Bone marrow (tissue), 2 donors: ENCODE measurements at regions not wholly inside any gene's neighbourhood (a gene's known extent, or its start where the extent isn't known, plus 50 kb on each side); places are given as distances from the start of the nearest gene placed in this dataset.
"Not testable (repeated sequence)": the region's sequence is repeated elsewhere in the genome, so short reads cannot be mapped to it uniquely, and the experiment has no call there.

Experiments
- DNase-seq, 2 donors: peaks; one replicate each; lab custom pipeline; 2025; lab: John Stamatoyannopoulos, UW

DNA sequence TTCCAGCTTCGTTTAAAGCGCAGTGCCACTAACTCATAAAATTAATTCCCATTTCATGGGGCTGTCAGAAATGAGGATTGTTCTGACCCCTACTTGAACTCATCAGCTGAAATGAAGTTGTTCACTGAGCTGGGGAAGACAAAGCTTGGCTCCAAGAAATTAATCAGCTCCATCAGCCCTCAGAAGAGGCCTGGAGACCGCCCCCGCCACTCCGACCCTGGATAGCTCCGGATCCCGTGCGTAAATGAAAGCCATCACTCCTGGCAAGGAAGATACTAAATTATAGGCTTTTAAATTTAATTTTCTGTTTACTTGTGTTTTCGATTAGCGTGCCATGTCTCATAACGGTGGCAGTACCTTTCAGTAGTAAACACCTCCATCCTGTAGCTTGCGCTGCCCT, 142.8 kb upstream of the IRX2 start:
- no peak for DNase-seq

DNA sequence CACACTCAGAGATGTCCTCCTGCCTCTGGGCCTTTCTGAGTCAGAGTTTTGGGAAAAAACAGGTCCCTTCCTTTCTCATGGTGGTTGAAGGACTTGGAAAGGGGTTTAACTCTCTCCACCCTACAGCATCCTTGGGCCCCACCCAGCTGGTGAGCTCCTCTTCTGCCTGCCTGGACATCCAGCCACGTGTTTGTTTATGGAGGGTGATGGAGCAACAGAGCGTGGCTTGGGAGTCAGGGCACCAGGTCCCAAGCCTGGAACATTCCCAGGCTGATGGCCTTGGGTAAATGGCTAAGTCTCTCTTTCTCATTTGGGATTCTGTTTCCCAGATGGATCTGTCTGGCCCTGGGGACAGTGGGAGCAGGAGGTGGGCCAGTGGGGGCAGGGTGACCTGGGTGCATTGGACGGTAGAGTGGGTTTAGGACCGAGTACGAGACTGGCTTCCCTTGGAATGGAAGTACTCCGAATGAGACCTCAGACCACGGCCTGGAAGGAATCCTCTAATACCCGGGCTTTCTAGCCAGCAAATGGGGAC, 141.1 kb upstream of the IRX2 start:
- no peak for DNase-seq

DNA sequence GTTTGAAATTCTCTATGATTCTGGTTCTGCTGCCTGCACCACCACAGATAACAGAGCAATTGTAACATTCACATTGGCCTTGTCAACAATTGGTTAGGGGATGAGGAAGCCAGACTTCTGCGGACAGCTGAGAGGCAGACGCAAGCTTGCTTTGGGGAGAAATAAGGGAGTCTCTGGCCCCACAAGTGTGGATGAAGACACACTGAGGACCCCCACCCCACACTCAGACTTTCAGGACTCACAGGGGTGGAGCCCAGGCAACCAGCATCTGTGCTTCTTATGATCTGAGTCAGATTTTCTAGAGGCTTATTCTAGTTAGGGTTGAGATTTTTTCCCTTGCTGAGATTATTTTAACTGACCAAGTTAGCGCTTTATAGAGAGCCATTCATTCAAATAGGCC, 140.3 kb upstream of the IRX2 start:
- no peak for DNase-seq

DNA sequence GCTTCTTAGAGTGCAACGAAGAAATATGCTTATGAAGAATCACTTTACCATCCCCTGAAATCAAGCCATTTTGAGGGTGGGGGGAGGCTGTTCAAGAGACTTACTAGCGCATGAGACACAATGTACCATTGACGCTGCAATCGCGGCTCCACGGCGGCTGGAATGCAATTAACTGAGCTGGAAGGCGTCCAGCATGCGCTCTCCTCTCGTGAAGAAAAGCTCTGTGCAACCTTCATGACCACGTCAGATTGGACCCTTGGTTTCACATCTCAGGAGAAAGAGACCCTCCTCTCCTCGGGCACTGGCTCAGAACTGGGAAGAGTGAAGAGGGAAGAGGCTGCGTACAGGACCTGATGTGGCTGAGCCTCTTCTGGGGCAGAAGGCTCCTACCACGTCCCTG, 138.5 kb upstream of the IRX2 start:
- no peak for DNase-seq

DNA sequence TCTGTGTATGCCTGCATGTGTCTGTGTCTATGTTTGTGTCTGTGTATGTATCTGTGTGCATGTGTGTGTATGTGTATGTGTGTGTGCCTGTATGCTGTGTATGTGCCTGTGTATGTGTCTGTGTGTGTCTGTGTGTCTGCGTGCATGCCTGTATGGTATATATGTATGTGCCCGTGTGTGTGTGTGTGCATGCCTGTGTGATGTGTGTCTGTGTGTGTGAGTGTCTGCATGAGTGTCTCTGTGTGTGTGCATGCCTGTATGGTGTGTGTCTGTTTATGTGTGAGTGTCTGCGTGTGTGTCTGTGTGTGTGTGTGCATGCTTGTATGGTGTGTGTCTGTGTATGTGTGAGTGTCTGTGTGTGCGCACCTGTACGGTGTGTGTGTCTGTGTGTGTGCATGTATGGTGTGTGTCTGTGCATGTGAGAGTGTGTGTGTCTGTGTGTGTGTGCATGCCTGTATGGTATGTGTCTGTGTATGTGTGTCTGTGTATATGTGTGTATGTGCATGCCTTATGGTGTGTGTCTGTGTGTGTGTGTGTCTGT, 137.1 kb upstream of the IRX2 start:
- DNase-seq = no peak

DNA sequence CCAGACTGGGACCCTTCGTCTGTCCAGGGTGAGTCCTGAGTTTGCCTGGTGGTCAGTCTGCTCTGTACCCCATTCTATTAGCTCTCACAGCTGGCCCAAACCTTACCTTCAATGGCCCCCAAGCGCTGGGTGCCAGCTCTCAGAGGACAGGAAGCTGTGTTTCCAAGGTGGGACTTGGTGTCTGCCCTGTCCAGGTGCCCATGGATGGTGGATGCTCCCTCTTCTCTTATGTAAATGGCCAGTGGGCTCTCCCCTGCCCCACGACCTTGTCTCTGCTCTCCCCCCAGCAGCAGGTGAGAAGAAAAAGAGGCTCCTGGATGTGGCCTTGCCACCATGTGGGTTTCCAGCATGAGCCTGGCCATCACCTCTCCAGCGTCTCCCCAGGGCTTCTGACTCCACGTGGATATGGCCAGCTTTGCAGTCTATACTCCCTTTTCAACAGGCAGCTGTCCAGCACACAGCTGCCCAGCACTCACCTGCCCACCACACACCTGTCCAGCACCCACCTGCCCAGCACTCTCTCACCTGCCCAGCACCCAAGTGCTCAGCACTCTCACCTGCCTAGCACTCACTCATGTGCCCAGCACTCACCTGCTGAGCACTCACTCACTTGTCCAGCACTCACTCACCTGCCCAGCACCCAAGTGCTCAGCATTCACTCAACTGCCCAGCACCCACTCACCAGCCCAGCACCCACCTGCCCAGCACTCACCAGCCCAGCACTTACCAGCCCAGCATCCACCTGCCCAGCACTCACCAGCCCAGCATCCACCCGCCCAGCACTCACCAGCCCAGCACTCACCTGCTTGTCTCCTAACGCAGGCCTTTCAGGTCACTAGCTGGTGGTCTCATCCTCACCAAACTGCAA, 136.2 kb upstream of the IRX2 start:
- DNase-seq = no peak

DNA sequence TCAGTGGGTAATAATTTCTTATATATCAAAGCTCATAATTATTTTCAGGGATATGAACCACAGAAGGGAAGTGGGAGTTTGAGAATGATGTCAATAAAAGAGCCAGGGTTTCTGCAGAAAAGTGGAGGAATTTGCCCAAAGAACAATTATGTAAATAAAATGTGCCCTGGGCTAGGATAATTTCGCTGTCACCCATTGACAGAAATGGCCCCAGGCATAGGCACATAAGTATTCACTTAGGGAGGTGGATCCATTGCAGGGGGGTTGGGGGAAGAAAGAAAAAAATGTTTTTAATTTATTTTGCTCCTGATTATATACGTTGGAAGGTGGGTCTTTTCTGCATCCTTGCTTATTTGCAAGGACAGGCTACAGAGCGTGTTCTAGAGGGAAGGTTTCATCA, 135.1 kb upstream of the IRX2 start:
- DNase-seq = no peak

DNA sequence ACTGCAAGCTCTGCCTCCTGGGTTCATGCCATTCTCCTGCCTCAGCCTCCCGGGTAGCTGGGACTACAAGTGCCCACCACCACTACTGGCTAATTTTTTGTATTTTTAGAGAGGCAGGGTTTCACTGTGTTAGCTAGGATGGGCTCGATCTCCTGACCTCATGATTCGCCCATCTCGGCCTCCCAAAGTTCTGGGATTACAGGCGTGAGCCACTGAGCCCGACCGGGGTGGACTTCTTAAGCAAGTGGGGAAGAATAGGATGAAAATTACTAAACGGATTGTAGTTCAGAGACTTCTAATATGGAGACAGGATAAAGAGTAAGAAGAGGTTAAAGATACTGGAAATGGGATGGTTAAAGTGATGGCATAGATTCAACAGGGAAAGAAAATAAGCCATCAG, 132.3 kb upstream of the IRX2 start:
- no peak for DNase-seq

DNA sequence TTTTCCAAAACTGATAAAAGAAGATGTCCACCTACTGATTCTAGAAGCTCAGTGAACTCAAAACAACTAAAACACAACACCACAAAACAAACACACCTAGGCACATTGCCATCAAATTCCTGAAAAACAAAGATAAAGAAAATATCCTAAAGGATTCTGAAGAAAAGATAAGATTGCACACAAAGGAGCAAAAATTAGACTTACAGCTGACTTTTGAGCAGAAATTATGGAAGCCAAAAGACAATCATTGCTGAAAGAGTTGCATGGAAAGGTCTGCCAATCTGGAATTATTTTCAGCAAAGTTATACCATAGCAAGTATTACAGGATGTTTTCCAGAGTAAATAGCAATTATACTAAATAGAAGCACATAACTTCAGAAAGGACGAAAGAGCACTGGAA, 128.2 kb upstream of the IRX2 start:
- no peak for DNase-seq

DNA sequence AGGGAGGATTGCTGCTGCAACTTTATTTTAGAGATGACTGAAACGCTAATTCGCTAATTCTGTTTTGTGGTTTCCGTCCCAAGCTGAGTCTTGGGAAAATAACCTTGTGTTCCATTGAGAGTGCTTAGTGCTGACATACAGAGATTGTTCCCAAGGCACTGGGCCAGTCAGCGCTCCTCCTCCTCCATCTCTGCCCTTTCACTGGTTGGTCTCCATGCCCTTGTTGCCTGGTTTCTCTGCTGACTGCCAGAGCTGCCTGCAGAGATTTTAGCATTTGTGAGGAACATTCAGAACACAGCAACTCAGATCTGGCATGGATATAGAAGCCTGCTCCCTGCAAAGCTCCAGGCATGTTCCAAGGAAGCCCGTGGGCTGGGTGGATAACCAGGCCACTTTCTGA, 126.0 kb upstream of the IRX2 start:
- no peak for DNase-seq

DNA sequence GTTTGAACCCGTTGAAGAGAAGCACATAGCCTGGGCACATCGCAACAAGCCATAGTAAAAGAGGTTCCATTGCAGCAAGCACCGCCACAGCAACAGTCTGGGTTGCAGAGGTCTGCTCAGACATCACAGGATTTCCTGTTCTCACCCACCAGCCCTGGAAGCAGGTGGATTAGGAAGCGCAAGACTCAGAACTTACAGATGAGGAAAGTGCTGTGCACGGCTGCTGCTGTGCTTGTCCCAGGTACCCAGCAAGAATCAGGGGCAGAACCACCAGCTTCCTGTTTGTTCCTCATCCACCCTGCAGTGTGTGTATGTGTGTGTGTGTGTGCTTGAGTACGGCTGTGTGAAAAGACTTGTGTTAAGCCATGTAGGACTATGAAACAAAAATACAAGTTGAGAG, 124.7 kb upstream of the IRX2 start:
- DNase-seq = no peak

DNA sequence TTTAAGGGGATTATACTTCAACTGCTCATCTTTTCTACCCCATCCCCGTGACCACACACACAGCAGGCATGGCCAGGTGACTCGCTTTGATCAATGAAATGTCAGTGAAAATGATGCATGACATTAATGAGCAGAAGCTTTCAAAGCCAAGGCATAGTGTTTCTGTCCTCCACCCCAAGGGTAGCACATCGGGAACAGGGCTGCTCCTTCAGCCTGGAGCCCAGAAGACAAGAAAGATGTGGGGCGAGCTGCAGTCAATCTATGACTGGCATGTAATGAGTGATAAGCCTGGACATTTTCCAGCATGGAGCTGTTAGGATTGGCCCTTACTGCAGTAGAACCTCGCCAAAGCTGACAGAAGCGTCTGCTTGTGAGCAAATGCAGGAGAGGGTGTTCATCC, 122.6 kb upstream of the IRX2 start:
- no peak for DNase-seq

DNA sequence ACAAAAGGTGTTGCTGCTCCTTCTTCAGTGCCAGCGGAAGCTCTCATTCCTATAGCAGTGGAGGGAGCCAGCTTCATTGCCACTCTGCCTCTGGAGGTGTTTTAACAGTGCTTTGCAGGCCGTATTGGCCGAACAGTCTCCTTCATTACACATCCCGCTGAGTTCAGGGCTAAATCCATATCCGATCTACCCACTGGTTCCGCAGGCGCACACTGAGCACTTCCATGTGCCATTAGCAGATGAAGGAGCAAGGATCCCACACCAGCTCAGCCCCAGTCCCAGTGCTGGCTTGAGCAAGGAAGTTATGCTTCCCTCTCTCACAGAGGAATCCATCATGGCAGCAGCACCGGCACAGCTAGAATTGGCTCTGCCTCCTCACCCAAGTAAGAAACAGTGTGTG, 121.2 kb upstream of the IRX2 start:
- DNase-seq = no peak

DNA sequence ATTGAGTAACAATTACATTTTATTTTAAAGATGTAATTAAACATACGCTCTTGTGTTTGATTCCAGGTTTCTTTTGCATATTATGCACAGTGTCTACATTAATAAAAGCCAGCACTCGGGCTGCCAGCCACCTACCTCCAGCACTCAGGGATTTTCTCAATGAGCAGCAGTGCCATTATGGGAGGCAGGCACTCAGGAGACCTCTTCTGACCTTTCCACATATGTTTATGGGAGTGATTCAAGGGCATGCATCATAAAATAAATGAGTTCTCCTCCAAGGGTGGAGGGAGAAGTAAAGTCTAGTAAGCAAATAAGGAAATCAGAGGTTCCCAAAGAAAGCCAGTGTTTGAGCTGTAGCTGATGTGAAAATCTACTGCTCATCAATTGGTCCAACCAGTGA, 119.8 kb upstream of the IRX2 start:
- DNase-seq = no peak

DNA sequence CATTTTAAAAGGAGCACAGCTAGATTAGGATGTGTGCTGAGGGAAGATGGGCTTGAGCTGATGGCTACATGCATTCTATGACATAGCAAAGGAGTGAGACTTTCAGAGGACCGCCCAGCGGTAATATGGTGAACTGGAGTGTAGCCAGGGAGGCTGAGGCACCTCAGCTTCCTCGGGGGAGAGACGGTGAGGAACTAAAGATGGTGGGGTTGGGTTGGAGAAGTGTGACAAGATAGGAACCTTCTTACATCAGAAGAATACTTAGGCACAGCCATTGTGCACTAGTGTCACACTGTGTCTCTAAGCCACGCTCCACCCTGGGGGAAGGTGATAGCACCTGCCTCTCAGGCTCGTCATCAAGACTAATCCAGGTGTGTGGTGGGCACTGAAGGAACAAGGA, 118.0 kb upstream of the IRX2 start:
- no peak for DNase-seq

DNA sequence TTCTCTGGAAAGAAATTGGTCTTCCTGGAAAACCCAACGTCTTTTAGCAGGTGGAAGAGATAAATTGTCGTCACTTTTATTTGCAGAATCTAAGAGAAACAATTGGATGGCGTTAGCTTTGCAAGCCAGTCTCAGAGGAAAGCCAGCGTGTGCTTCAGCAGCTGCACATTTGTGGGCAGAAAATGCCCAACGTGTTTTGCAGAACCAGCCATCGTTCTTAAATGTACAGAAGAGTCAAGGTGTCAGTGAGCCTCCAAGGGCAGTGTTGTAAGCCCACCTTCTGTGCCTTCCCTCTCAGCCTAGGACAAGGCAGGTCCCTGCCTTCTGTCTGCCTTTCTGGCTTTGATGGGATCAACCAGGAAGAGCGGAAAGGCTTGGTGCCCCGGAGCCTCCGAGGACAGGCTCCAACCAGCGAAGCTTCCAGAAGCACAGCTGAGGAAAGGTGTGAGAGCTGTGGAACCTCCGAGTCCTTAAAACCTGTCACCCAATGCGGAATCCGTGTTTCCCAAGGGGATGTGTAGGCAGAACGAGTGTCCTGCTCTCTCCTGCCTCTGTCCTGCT, 116.0 kb upstream of the IRX2 start:
- no peak for DNase-seq

DNA sequence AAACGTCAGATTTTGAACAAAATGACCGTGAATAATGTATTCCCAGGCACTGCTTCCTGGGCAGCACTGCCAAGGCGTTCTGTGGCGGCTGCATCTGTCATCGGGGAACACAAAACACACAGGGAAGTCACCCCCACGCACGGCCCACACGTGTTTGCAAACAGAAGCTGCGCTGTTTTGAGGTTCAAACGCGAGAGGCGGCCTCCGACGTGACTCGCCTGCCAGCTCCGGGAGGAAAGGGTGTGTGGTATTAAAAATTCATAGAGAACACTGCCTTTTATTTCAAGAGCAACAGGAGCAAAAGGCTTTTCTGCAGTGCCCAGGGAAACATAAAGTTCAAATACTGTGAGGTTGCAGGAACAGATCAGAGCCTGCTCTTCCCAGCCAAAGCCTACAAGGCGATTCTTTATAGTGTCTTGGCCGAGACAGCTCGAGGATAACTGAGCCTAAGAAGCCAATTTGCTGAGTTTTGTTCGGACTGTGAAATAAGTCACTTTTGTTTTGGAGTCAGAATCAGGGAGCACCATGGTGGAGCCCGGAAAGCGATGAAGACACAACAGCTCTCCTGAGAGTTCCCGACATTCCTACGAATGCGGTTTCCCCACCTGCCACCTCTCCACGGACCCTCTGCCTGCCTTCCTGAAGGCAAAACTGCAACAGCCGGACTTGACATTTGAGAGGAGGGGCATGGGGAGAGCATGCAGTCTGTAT, 115.3 kb upstream of the IRX2 start:
- no peak for DNase-seq

DNA sequence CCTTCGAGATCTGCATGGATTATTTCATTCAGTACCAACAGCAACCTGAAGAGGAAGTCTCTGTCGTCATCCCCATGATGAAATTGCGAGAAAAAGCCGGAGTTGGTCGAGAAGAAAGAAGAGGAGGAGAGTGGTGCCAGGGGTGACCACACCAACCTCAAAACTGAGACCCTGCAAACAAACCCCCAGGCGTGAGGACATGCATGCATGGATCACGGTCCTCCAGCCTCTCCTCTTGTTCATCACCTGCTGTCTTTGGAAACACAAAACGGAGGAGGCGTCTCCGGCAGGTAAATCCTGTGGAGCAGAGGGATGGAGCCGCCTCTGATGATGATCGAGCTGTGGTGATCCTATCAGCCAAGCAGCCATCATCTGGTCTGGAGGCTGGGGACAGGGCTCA, 114.4 kb upstream of the IRX2 start:
- no peak for DNase-seq

DNA sequence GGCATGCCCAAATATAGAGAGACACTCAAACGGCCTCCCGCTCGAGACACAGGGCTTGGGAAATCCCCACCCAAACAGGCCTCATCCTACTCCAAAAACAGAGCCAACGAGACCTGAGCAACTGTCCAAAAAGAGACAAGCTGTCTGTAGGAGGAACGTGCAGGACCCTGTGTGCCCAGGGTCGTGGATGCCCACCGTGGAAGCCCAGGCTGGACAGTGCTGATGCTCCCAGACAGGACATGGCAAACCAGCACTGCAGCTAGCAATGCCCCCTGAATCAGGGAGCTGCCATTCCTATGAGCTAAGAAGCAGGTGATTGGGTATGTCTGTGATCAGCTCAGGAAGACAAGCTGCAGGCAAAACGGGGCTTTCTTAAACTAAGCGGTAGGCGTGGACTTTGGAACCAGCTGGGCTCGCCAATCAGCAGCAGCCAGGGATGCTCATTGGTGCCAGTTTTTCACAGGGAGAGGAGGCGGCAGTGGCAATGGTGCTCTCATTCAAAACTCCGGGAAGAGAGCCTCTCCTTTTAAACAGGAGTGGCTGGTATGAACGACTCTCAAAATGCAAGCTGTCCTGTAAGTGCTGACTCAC, 113.1 kb upstream of the IRX2 start:
- DNase-seq = no peak

DNA sequence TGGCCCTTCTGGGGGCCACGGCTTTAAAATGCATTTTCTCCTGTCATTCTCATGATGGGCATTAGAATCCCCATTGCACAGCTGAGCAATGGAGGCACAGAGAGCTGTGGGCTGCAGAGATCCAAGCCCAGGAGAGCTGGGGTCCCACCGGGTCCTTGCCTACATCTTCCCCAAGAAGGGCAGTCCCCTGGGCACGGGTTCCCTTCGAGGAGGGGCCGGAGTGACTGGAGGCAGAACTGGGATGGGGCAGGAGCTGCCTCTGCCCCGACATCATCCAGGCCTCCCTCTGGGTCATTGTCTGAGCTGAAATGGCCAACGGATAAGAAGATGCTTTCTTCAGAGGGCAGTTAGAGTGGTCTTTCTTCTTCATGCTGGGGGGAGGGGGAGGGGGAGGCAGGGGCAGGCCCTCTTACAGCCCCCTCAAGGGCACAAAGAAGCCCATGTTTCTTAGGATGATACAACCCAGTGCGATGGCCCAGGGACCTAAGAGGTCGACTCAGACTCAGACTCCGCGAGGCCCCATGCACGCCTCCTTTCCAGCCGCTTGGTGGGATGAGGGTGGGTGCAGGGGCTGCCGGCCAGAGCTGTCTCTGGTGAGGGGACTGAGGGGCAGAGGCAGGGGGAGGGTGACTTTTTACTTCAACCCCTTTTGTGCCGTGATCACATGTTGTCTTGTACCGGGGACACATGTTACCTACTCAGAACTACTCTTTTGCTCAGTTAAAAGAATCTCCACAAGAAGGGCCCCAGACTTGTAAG, 112.4 kb upstream of the IRX2 start:
- DNase-seq = no peak

DNA sequence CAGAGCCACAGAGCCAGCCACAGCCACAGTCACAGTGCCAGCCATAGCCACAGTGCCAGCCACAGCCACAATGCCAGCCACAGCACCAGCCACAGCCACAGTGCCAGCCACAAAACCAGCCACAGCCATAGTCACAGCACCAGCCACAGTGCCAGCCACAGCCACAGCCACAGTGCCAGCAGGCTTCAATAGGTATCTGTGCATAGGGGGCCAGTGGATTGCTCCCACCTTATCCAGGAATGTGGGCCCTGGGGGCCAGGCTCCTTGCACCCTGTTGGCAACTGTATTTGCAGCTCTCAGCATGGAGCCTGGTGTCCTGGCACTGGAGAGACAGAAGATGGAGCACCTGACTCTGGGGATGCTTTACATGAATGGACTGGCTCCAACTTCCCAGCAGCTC, 111.7 kb upstream of the IRX2 start:
- DNase-seq = no peak

DNA sequence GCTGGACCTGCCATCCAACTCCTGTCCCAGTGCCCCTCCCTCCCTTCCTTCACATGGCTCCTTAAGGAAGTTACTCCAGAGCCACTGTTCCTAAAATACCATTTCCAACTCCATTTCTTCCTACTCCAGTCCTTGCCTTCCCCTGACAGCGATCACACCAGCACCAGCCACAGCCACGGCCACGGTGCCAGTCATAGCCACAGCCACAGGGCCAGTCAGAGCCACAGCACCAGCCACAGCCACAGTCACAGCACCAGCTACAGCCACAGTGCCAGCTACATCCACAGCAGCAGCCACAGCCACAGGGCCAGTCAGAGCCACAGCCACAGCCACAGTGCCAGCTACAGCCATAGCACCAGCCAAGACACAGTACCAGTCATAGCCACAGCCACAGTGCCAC, 110.7 kb upstream of the IRX2 start:
- DNase-seq = not testable (repeated sequence)
